ENCODE measurements at regions not wholly inside any gene's neighbourhood (a gene's known extent, or its start where the extent isn't known, plus 50 kb on each side); places are given as distances from the start of the nearest gene placed in this dataset.
A peak's percentile ranks its signal among the peaks of the same experiment; 100 is the strongest.

DNA sequence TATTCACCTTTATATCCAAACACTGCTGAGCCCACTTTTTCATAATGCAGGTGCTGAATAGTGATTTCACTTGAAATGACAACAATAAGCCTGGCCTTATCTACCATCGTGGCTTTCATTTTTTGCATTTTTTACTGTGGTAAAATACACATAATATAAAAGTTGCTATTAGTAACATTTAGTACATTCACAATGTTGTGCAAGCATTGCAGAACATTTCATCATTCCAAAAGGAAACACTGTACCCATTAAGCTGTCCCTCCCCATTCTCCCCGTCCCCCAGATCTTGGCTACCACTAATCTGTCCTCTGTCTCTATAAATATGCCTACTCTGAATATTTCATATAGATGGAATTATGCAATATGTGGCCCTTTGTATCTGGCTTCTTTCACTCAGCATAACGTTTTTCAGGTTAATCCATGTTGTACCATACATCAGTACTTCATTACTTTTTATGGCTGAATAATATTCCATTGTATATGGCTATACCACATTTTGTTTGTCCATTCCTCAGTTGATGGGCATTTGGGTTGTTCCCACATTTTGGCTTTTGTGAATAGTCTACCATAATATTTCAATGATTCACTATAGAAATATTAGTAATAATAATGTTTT lies 68.5 kb upstream of the ARID5B start:
- Mint-ChIP-seq H3K4me1 (peaks cover 36% of the 10 kb centered on the region), H3K27me3 (ENCODE audit: low read depth) (peaks cover 6% of the 10 kb centered on the region), H3K4me3 (no peak overlapping the region), H3K27ac (no peak overlapping the region), H3K36me3 (ENCODE audit: low read depth) (peaks cover 3% of the 10 kb centered on the region), H3K9me3 (peaks cover 7% of the 10 kb centered on the region)
- TF ChIP-seq CTCF (IDR thresholded peaks at IDR 0.05; ENCODE audit: unreplicated experiment in 3 of 3) = no peak

DNA sequence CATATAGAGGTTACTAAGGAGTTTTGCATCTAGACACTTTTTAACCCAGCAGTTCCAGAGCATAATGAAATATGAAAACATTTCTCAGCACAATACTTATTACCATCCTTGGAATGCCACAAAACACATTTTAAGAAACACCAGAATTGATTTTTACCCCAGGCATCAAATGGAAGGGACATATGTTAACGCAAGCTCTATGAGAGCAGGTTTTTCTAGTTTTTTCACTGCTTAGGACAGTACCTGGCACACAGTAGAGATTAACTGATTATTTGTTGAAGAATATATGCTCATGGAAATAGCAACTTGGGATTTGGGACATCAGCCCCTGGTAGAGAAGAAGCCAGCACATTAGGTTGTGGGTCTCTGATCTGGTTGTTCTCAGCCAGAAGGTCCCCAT lies 67.0 kb upstream of the ARID5B start:
- peaks cover 40% of the 10 kb centered on the region for H3K4me1 Mint-ChIP-seq
- no peak overlapping the region for H3K4me3 Mint-ChIP-seq
- peak overlapping the region; percentile 85 to 95 (median 88) for H3K27ac Mint-ChIP-seq
- peaks cover 3% of the 10 kb centered on the region for H3K36me3 Mint-ChIP-seq (ENCODE audit: low read depth)
- H3K27me3 Mint-ChIP-seq (ENCODE audit: low read depth) = peaks cover 6% of the 10 kb centered on the region
- TF ChIP-seq CTCF (IDR thresholded peaks at IDR 0.05; ENCODE audit: unreplicated experiment in 3 of 3) = no peak
- peaks cover 7% of the 10 kb centered on the region for H3K9me3 Mint-ChIP-seq

DNA sequence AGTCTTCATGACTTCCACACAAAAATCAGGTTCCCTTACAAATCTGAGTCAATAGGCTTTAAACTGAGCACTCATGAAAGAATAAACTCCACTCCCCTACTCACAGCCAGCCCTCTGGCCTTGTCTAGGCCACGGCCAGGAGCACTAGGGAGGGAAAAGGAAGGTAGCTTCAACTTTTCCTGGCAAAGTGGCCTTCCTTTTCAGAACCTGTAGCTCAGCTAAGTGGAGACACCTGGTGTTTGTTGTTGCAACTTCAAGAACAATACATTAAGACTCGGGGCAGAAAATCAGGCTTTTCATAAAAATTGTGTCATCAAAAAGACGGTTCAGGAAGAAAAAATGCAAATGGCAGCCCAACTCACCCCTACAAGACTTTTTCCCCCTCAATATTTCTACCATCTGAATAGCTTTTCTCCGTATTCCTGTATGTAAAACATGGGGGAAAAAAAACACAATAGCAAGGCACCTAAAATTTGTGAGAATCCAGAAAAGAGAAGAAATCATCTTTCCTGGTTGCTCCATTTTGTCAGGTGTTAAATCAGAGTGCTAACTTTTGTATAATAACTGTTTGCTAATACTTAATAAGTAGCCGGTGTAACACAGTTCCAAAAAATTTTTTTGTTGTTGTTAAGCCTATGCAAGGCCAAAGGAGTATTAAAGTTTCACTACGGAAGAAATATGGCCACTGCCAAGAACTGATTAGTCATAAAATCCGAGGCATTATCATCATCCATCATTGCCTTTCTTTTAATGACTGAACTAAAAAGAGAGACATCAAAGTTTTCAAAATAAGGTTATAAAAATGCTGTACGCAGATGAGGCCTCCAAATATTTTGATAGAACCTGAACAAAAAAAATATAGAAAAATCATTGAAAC lies 66.2 kb upstream of the ARID5B start:
- peak overlapping the region in 2 of 3 experiments; percentile 16 to 41 for H3K4me3 Mint-ChIP-seq

GRCh38 chr10:61835946-61836887 lies 65.3 kb upstream of the ARID5B start:
- Mint-ChIP-seq H3K27ac (peak overlapping the region; percentile 78 to 95 (median 85)), H3K4me3 (peak overlapping the region; percentile 3 to 41 (median 7)), H3K27me3 (ENCODE audit: low read depth) (no peaks in the 10 kb centered on the region), H3K9me3 (peaks cover 3% of the 10 kb centered on the region), H3K36me3 (ENCODE audit: low read depth) (peaks cover under 1% of the 10 kb centered on the region), H3K4me1 (peaks cover 41% of the 10 kb centered on the region)
- no peak for TF ChIP-seq CTCF (IDR thresholded peaks at IDR 0.05; ENCODE audit: unreplicated experiment in 3 of 3)

More for the DNA sequence above, 66.2 kb upstream of the ARID5B start:
- TF ChIP-seq CTCF (IDR thresholded peaks at IDR 0.05; ENCODE audit: unreplicated experiment in 3 of 3) = peak; percentile 44 to 49 (median 44)
- peaks cover 7% of the 10 kb centered on the region for H3K9me3 Mint-ChIP-seq
- peak overlapping the region; percentile 78 to 95 (median 85) for H3K27ac Mint-ChIP-seq
- peaks cover 44% of the 10 kb centered on the region for H3K4me1 Mint-ChIP-seq
- H3K36me3 Mint-ChIP-seq (ENCODE audit: low read depth) = peaks cover 3% of the 10 kb centered on the region
- peaks cover 2% of the 10 kb centered on the region for H3K27me3 Mint-ChIP-seq (ENCODE audit: low read depth)

GRCh38 chr10:61836888-61837754 lies 64.4 kb upstream of the ARID5B start:
- Mint-ChIP-seq H3K4me1 (peaks cover 41% of the 10 kb centered on the region), H3K4me3 (peak overlapping the region in 2 of 3 experiments; percentile 47 to 55), H3K27me3 (ENCODE audit: low read depth) (no peaks in the 10 kb centered on the region), H3K27ac (peak overlapping the region; percentile 78 to 95 (median 85)), H3K9me3 (peaks cover 2% of the 10 kb centered on the region), H3K36me3 (ENCODE audit: low read depth) (no peaks in the 10 kb centered on the region)
- no peak for TF ChIP-seq CTCF (IDR thresholded peaks at IDR 0.05; ENCODE audit: unreplicated experiment in 3 of 3)

Data from nephron (organoid).